ENCODE measurements at regions not wholly inside any gene's neighbourhood (a gene's known extent, or its start where the extent isn't known, plus 50 kb on each side); places are given as distances from the start of the nearest gene placed in this dataset.

GRCh38 chr6:113103634-113104361, 753.3 kb upstream of the MARCKS start:
- TF ChIP-seq CTCF (IDR thresholded peaks at IDR 0.05; ENCODE audit: low read depth, low read length) = no peak
- no peak for TF ChIP-seq MAX (IDR thresholded peaks at IDR 0.05; ENCODE audit: low read depth, low read length)
- no peak for TF ChIP-seq MYC (IDR thresholded peaks at IDR 0.05; ENCODE audit: low read depth, low read length)

All from NB4 (cell line).